ENCODE measurements at regions not wholly inside any gene's neighbourhood (a gene's known extent, or its start where the extent isn't known, plus 50 kb on each side); places are given as distances from the start of the nearest gene placed in this dataset.

DNA sequence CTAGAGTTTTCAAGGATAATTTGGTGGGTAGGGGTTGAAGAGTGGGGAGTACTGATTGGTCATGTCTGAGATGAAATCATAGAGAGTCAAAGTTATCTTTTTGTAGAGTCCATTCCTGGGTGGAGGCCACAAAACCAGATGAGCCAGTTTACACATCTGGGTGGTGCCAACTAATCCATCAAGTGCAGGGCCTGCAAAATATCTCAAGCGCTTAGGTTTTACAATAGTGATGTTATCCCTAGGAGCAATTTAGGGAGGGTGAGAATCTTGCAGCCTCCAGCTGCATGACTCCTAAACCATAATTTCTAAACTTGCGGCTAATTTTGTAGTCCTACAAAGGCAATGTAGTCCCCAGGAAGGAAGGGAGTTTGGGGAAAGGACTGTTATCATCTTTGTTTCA is 988.3 kb upstream of the LCORL start:
- in situ Hi-C loops (cut with HindIII; ENCODE audit: low pct_unique_long_range_greater_than_20kb, low sequenced_read_pairs), result no loop called here
- DNase-seq (ENCODE audit: low read depth in 1 of 2, low spot score in 1 of 2), result no peak
- no peak for TF ChIP-seq JUND (IDR thresholded peaks at IDR 0.05; ENCODE audit: low read depth)

DNA sequence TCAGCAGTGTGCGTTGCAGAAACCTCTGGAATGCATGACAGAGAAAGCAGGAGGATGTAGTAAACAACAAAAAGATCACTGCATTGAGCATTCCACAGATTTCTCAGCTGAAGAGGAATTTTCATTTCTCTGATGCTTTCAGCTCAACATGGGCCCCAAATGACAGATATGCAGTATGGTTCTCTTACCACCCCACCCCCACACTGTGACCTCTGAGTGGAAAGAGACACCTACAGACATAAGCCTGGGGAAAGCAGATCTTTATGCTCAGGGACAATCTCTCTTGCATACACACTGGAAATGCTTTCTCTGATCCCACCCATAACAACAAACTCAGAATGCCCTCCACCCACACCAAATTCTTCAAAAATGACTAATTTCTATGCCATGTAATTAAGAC is 983.7 kb upstream of the LCORL start:
- TF ChIP-seq JUND (IDR thresholded peaks at IDR 0.05; ENCODE audit: low read depth), result no peak
- in situ Hi-C loops (cut with HindIII; ENCODE audit: low pct_unique_long_range_greater_than_20kb, low sequenced_read_pairs), result no loop called here
- DNase-seq (ENCODE audit: low read depth in 1 of 2, low spot score in 1 of 2), result no peak

GRCh38 chr4:19002170-19002569 is 980.6 kb upstream of the LCORL start:
- no peak for DNase-seq (ENCODE audit: low read depth in 1 of 2, low spot score in 1 of 2)
- in situ Hi-C loops (cut with HindIII; ENCODE audit: low pct_unique_long_range_greater_than_20kb, low sequenced_read_pairs), result no loop called here
- TF ChIP-seq JUND (IDR thresholded peaks at IDR 0.05; ENCODE audit: low read depth), result no peak

DNA sequence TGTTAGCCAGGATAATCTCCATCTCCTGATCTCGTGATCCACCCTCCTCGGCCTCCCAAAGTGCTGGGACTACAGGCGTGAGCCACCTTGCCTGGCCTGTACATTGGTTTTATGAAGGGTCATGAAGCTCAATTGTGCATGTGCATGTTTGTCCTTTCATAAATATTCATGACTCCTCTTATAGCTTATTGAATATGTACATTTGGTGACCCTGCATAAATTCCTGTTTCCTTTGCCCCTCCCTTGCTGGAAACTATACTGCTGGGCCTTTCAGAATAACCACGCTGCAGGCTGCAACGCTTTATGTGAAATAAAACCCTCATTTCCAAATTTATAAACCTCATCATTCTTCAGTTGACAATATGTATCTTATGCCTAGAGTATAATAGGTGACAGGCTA is 978.0 kb upstream of the LCORL start:
- TF ChIP-seq JUND (IDR thresholded peaks at IDR 0.05; ENCODE audit: low read depth), result no peak
- in situ Hi-C loops (cut with HindIII; ENCODE audit: low pct_unique_long_range_greater_than_20kb, low sequenced_read_pairs), result no loop called here
- DNase-seq (ENCODE audit: low read depth in 1 of 2, low spot score in 1 of 2), result no peak

DNA sequence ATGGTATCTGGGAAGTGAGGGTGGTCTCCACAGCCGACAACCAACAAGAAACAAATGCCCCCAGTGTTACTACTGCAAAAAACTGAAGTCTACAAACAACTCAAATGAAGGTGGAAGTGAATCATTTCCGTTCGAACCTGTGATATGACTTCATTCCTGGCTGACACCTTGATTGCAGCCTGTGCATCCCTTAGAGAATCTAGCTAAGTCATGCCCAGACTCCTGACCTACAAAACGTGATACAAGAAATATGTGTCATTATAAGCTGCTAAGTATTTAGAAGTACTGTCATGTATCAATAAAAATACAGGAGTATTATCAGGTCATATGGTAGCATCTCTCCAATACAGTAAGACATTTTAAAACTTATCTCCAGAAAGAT is 959.7 kb upstream of the LCORL start:
- no peak for TF ChIP-seq JUND (IDR thresholded peaks at IDR 0.05; ENCODE audit: low read depth)
- in situ Hi-C loops (cut with HindIII; ENCODE audit: low pct_unique_long_range_greater_than_20kb, low sequenced_read_pairs), result no loop called here
- DNase-seq (ENCODE audit: low read depth in 1 of 2, low spot score in 1 of 2), result no peak

DNA sequence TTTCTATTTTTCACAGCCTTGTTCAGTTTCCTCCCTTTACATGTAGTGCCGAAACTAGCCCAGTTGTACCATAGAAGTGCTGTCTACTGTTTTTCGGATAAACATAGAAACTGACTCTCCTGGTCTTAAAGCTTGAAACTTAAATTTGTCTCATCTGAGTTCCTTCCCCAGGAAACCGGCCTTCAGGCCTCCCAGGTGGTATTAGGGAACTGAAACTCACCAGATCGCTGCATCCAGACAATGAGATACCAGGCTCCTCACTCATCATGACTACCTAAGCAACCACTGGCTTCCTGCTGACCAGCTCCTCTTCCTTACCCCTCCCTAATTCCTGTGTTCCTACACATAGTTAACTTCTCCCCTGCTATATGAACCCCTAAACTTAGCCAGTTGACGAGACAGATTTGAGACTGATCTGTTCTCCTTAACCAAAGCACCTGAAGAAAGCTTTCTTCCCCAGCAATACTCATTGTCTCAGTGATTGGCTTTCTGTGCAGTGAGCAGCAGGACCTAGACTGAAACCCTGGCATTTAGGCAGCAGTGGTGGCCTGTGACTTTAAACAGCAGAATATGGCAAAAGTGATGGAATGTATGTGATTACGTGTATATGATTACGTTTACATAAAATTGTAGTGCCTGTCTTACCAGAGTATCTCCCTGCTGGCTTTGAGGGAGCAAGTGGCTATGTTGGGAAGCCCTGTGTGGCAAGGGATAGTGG is 959.1 kb upstream of the LCORL start:
- in situ Hi-C loops (cut with HindIII; ENCODE audit: low pct_unique_long_range_greater_than_20kb, low sequenced_read_pairs), result no loop called here

DNA sequence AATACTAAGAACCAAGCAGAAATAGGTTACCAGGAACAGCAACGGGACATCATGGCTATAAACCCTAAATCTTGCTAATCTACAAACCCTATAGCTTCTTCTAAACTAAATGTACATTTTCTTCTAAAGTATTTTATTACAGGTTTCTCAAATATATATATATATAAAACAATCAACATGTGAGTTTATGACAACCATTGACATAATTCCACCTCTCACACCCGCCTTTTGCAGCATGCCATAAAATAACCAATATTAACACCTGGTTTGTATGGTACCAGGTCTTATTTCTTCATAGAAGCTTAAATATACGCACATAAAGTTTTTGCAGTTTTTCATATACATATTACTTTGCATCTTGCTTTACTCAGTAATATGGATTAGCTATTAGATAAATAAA is 955.3 kb upstream of the LCORL start:
- in situ Hi-C loops (cut with HindIII; ENCODE audit: low pct_unique_long_range_greater_than_20kb, low sequenced_read_pairs), result no loop called here
- no peak for DNase-seq (ENCODE audit: low read depth in 1 of 2, low spot score in 1 of 2)
- TF ChIP-seq JUND (IDR thresholded peaks at IDR 0.05; ENCODE audit: low read depth), result no peak

More for the DNA sequence above, 959.1 kb upstream of the LCORL start:
- DNase-seq (ENCODE audit: low read depth in 1 of 2, low spot score in 1 of 2), result no peak
- TF ChIP-seq JUND (IDR thresholded peaks at IDR 0.05; ENCODE audit: low read depth), result no peak

DNA sequence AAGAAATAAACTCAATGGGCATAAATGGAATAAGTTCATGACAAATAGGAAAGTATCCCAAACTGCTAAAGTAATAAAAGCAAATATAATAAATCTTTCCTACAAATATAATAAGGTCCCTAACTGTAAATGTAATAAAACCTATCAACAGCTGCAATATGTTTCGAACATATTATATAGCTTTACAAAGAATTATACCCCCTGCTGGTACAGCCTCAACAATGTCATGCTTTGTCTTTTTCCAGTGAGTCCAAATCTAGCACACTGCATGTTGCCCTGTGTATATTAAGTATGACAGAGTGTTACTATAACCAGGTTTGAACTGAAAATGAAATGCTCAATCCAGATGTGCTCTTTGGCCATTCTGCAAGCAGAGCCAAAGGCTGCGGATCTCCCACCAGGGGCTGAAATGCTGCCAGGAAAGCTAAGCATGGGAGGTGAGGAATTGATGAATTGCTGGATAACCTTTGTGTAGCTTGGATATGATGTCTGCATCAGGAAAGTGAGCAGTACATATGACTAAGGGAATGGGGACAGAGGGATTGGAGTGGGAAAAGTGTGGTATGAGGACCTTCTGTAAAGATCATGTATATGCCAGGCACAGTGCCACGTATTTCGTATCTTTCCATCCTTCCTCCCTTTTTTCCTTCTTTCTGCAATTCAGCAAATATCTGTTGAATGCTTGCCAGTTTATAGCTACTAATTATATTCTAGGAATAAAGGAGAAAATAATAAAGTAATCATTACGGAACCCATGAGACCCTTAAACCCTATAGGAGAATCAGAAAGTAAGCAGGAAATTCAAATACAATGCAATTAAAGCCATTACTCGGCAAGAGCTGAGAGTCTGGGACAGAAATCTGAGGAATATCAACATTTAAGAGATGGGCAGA is 954.6 kb upstream of the LCORL start:
- no peak for TF ChIP-seq JUND (IDR thresholded peaks at IDR 0.05; ENCODE audit: low read depth)
- no peak for DNase-seq (ENCODE audit: low read depth in 1 of 2, low spot score in 1 of 2)
- in situ Hi-C loops (cut with HindIII; ENCODE audit: low pct_unique_long_range_greater_than_20kb, low sequenced_read_pairs), result no loop called here

- in situ Hi-C loops (cut with HindIII; ENCODE audit: low pct_unique_long_range_greater_than_20kb, low sequenced_read_pairs), result no loop called here
- no peak for TF ChIP-seq JUND (IDR thresholded peaks at IDR 0.05; ENCODE audit: low read depth)
- DNase-seq (ENCODE audit: low read depth in 1 of 2, low spot score in 1 of 2), result no peak
Measured at GRCh38 chr4:18973296-18973695, 951.7 kb upstream of the LCORL start.

DNA sequence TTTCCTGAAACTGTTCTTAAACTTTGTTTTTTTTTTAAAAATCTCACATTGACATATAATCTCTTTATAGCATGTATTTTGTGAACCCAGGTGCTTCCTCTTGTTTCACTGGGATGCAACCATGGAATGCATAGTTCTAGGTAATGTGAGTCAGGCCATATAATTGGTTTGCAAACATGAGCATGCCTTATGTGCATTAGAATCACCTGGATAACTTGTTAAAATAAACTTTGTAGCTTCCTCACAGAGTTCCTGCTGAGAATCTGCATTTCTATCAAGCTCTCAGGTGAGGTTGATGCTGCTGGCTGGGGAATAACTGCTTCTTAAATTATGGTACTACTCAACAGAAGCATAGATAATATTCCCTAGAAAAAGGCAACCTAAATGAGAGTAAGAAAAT is 940.3 kb upstream of the LCORL start:
- no peak for TF ChIP-seq JUND (IDR thresholded peaks at IDR 0.05; ENCODE audit: low read depth)
- in situ Hi-C loops (cut with HindIII; ENCODE audit: low pct_unique_long_range_greater_than_20kb, low sequenced_read_pairs), result no loop called here
- no peak for DNase-seq (ENCODE audit: low read depth in 1 of 2, low spot score in 1 of 2)

- no peak for TF ChIP-seq JUND (IDR thresholded peaks at IDR 0.05; ENCODE audit: low read depth)
- no peak for DNase-seq (ENCODE audit: low read depth in 1 of 2, low spot score in 1 of 2)
- in situ Hi-C loops (cut with HindIII; ENCODE audit: low pct_unique_long_range_greater_than_20kb, low sequenced_read_pairs), result no loop called here
Measured at GRCh38 chr4:18961266-18961665, 939.7 kb upstream of the LCORL start.

GRCh38 chr4:18957716-18958115 is 936.2 kb upstream of the LCORL start:
- in situ Hi-C loops (cut with HindIII; ENCODE audit: low pct_unique_long_range_greater_than_20kb, low sequenced_read_pairs), result no loop called here
- TF ChIP-seq JUND (IDR thresholded peaks at IDR 0.05; ENCODE audit: low read depth), result no peak
- no peak for DNase-seq (ENCODE audit: low read depth in 1 of 2, low spot score in 1 of 2)

GRCh38 chr4:18954538-18954937 is 933.0 kb upstream of the LCORL start:
- no peak for DNase-seq (ENCODE audit: low read depth in 1 of 2, low spot score in 1 of 2)
- in situ Hi-C loops (cut with HindIII; ENCODE audit: low pct_unique_long_range_greater_than_20kb, low sequenced_read_pairs), result no loop called here
- no peak for TF ChIP-seq JUND (IDR thresholded peaks at IDR 0.05; ENCODE audit: low read depth)

Measured in T47D (cell line).